GM21723 (cell line): ENCODE measurements at regions not wholly inside any gene's neighbourhood (a gene's known extent, or its start where the extent isn't known, plus 50 kb on each side); places are given as distances from the start of the nearest gene placed in this dataset.

Experiments
- ATAC-seq: cut with Tn5 transposase; IDR thresholded peaks from one replicate; pipeline ENCODE4 v1.9.1; 2021; ENCODE audit warnings: mild to moderate bottlenecking, moderate library complexity; ENCODE audit not compliant: unreplicated experiment

- no peak for ATAC-seq
Observed at GRCh38 chr6:19028201-19028600, 641.1 kb downstream of the RNF144B start.

- no peak for ATAC-seq
Observed at GRCh38 chr6:19032591-19033295, 645.6 kb downstream of the RNF144B start.

- ATAC-seq = no peak
Observed at GRCh38 chr6:19033683-19034082, 646.5 kb downstream of the RNF144B start.

- no peak for ATAC-seq
Observed at GRCh38 chr6:19034986-19035385, 647.8 kb downstream of the RNF144B start.

GRCh38 chr6:19035461-19036195 lies 648.5 kb downstream of the RNF144B start:
- ATAC-seq = no peak

GRCh38 chr6:19036196-19036555 lies 649.0 kb downstream of the RNF144B start:
- ATAC-seq = no peak

- ATAC-seq = no peak
Observed at GRCh38 chr6:19037607-19038006, 650.5 kb downstream of the RNF144B start.

- no peak for ATAC-seq
Observed at GRCh38 chr6:19039287-19039686, 652.1 kb downstream of the RNF144B start.

- no peak for ATAC-seq
Observed at GRCh38 chr6:19041906-19042305, 654.8 kb downstream of the RNF144B start.

- no peak for ATAC-seq
Observed at GRCh38 chr6:19042420-19042819, 655.3 kb downstream of the RNF144B start.

GRCh38 chr6:19050765-19051164 lies 663.6 kb downstream of the RNF144B start:
- ATAC-seq = no peak

GRCh38 chr6:19052219-19052618 lies 665.1 kb downstream of the RNF144B start:
- ATAC-seq = no peak

GRCh38 chr6:19059102-19059501 lies 672.0 kb downstream of the RNF144B start:
- ATAC-seq = no peak

- no peak for ATAC-seq
Observed at GRCh38 chr6:19067165-19067564, 680.0 kb downstream of the RNF144B start.

GRCh38 chr6:19070520-19070919 lies 683.4 kb downstream of the RNF144B start:
- no peak for ATAC-seq

- no peak for ATAC-seq
Observed at GRCh38 chr6:19083801-19084200, 696.7 kb downstream of the RNF144B start.

- ATAC-seq = no peak
Observed at GRCh38 chr6:19086480-19086879, 699.3 kb downstream of the RNF144B start.

GRCh38 chr6:19087296-19087695 lies 700.1 kb downstream of the RNF144B start:
- no peak for ATAC-seq

GRCh38 chr6:19087897-19088296 lies 700.7 kb downstream of the RNF144B start:
- ATAC-seq = no peak

GRCh38 chr6:19100752-19101151 lies 713.6 kb downstream of the RNF144B start:
- no peak for ATAC-seq

- ATAC-seq = no peak
Observed at GRCh38 chr6:19102936-19103335, 715.8 kb downstream of the RNF144B start.

GRCh38 chr6:19107468-19107867 lies 720.3 kb downstream of the RNF144B start:
- no peak for ATAC-seq

- no peak for ATAC-seq
Observed at GRCh38 chr6:19121521-19121920, 715.6 kb upstream of the ID4 start.
